DND-41 (cell line): ENCODE measurements at regions not wholly inside any gene's neighbourhood (a gene's known extent, or its start where the extent isn't known, plus 50 kb on each side); places are given as distances from the start of the nearest gene placed in this dataset.

Experiments
- ATAC-seq: fragments of 200-7000 bp; cut with Tn5 transposase; 3 replicates; pipeline ENCODE4 v1.9.1; 2021; ENCODE audit warnings: low read depth; ENCODE audit not compliant: insufficient read depth
- DNase-seq: peaks from one replicate; pipeline ENCODE4 v3.0.0-alpha.2; 2020
- H2AFZ ChIP-seq: 2 replicates; pipeline ENCODE4 v1.6.0; 2012; ENCODE audit warnings: low read depth, low read length
- H3K27ac ChIP-seq: 2 replicates; pipeline ENCODE4 v1.5.1; 2012; ENCODE audit warnings: low read length, inconsistent platforms
- H3K27me3 ChIP-seq: fragments of 200-600 bp; sonication (generic); 2 replicates; pipeline ENCODE4 v1.6.0; 2012; ENCODE audit warnings: low read length, mild to moderate bottlenecking, inconsistent platforms; ENCODE audit not compliant: insufficient read depth, poor library complexity
- H3K36me3 ChIP-seq: 2 replicates; pipeline ENCODE4 v1.5.1; 2012; ENCODE audit warnings: low read length, inconsistent platforms; ENCODE audit not compliant: insufficient read depth
- H3K4me1 ChIP-seq: 2 replicates; pipeline ENCODE4 v1.5.1; 2012; ENCODE audit warnings: mild to moderate bottlenecking, low read length; ENCODE audit not compliant: insufficient read depth
- H3K4me2 ChIP-seq: 2 replicates; pipeline ENCODE4 v1.6.0; 2012; ENCODE audit warnings: mild to moderate bottlenecking, moderate library complexity, low read length, inconsistent platforms; ENCODE audit not compliant: insufficient read depth
- H3K4me3 ChIP-seq, 2 experiments: fragments of 200-600 bp in 1 of 2; shearing (Covaris generic) in 1 of 2; 2 replicates each; pipeline ENCODE4 v1.5.1; 2012 to 2016; ENCODE audit warnings: inconsistent platforms in 2 of 2, low read length in 2 of 2, mild to moderate bottlenecking in 2 of 2, low read depth in 1 of 2, moderate library complexity in 1 of 2
- H3K79me2 ChIP-seq: 2 replicates; pipeline ENCODE4 v1.6.0; 2012; ENCODE audit warnings: low read length, inconsistent platforms; ENCODE audit not compliant: insufficient read depth
- H3K9ac ChIP-seq: 2 replicates; pipeline ENCODE4 v1.6.0; 2012; ENCODE audit warnings: low read depth, mild to moderate bottlenecking, inconsistent platforms, low read length, moderate library complexity
- H3K9me3 ChIP-seq: 2 replicates; pipeline ENCODE4 v1.5.1; 2012; ENCODE audit warnings: low read length, moderate library complexity, mild to moderate bottlenecking, inconsistent platforms; ENCODE audit not compliant: insufficient read depth, severe bottlenecking
- H4K20me1 ChIP-seq: 2 replicates; pipeline ENCODE4 v1.6.0; 2012; ENCODE audit warnings: low read length; ENCODE audit not compliant: insufficient read depth
- CTCF ChIP-seq: IDR thresholded peaks from 2 replicates; pipeline ENCODE4 v1.5.1; 2012; ENCODE audit warnings: borderline replicate concordance, low read length, moderate library complexity, mild to moderate bottlenecking; ENCODE audit not compliant: poor library complexity, severe bottlenecking; ENCODE audit errors: extremely low read depth
- EZH2 ChIP-seq: IDR thresholded peaks from 3 replicates; pipeline ENCODE4 v1.6.1; 2012; ENCODE audit warnings: borderline replicate concordance, low read depth, mild to moderate bottlenecking, moderate library complexity, low read length, inconsistent platforms; ENCODE audit not compliant: severe bottlenecking

DNA sequence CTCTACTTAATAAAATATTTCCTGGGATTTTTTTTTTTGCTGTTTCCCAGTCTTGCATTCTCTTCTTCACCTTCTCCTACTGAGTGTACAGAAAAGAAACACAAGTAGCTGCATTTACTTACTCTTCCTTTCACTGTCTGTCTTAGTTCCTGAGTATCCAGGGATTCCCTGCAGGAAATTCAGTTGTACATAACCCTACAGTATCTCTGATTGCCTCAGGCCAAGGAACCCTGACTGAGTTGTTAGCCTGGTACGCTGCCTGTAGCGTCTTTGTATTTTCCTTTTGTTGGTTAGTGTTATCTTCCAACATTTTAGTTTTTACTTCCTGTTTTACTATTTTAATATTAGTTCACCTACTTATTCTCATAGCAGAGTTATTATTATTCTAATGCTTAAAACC is 142.5 kb upstream of the ROBO1 start:
- ATAC-seq (no peak), DNase-seq (no peak)
- H3K9me3 ChIP-seq: no peaks in the 10 kb centered on the region
- no peak overlapping the region for H3K9ac ChIP-seq
- no peaks in the 10 kb centered on the region for H3K27me3 ChIP-seq
- H3K4me3 ChIP-seq: no peak overlapping the region
- no peak overlapping the region for H3K4me2 ChIP-seq
- TF ChIP-seq EZH2 (no peak), CTCF (no peak)
- H3K27ac ChIP-seq: no peak overlapping the region
- no peaks in the 10 kb centered on the region for H3K79me2 ChIP-seq
- no peaks in the 10 kb centered on the region for H3K4me1 ChIP-seq
- H2AFZ ChIP-seq: no peak overlapping the region
- H4K20me1 ChIP-seq: no peaks in the 10 kb centered on the region
- no peaks in the 10 kb centered on the region for H3K36me3 ChIP-seq

GRCh38 chr3:79906106-79906505 is 138.3 kb upstream of the ROBO1 start:
- no peak overlapping the region for H3K4me3 ChIP-seq
- no peaks in the 10 kb centered on the region for H3K79me2 ChIP-seq
- no peaks in the 10 kb centered on the region for H3K36me3 ChIP-seq
- H4K20me1 ChIP-seq: no peaks in the 10 kb centered on the region
- ATAC-seq (no peak), DNase-seq (no peak)
- H3K4me1 ChIP-seq: no peaks in the 10 kb centered on the region
- H3K4me2 ChIP-seq: no peak overlapping the region
- H3K27ac ChIP-seq: no peak overlapping the region
- no peak overlapping the region for H3K9ac ChIP-seq
- TF ChIP-seq EZH2 (no peak), CTCF (no peak)
- H3K9me3 ChIP-seq: no peaks in the 10 kb centered on the region
- no peaks in the 10 kb centered on the region for H3K27me3 ChIP-seq
- H2AFZ ChIP-seq: no peak overlapping the region

DNA sequence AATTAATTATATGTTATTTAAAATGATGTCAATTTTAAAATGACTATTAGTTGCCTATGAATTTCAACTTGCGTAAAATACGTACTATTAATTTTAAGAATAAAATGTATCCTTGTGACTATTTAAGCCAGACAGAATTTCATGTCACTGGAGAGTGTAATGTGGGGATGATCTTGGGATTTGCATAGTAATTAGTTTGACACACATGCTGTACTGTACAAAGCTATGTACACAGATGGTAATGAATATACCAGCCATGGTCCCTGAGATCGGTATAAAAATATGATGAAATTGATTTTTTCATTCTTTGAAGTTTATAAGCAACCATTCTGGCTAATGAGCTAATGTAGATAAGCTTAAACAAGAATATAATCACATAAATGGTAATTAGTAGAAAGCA is 134.4 kb upstream of the ROBO1 start:
- Histone ChIP-seq H3K27me3 (no peaks in the 10 kb centered on the region), H2AFZ (no peak overlapping the region), H3K9ac (no peak overlapping the region), H4K20me1 (no peaks in the 10 kb centered on the region), H3K4me3 (no peak overlapping the region), H3K4me2 (no peak overlapping the region), H3K36me3 (no peaks in the 10 kb centered on the region), H3K4me1 (no peaks in the 10 kb centered on the region), H3K79me2 (no peaks in the 10 kb centered on the region), H3K9me3 (no peaks in the 10 kb centered on the region), H3K27ac (no peak overlapping the region)
- ATAC-seq (no peak), DNase-seq (no peak)
- TF ChIP-seq EZH2 (no peak), CTCF (no peak)

DNA sequence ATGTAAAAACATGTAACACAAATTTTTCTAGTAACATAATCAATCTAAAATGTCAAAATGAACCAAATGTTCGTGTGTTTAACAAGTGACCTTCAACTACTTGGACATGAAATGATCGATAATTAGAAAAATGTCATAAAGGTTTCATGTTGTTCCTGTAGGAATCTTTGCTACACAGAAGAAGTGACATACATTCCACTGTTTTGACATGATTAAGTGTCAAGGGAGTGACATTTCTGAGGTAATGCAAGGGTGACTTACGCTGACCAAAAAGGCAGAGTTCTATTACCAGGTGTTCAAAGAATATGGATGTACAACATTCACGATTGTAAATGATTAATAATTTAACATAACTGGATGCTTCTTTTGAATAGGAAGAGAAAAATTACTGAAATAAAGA is 131.1 kb upstream of the ROBO1 start:
- no peak for DNase-seq
- H3K9ac ChIP-seq: no peak overlapping the region
- TF ChIP-seq CTCF (no peak), EZH2 (no peak)

More for the DNA sequence above, 131.1 kb upstream of the ROBO1 start:
- Histone ChIP-seq H2AFZ (no peak overlapping the region), H3K4me1 (no peaks in the 10 kb centered on the region), H3K36me3 (no peaks in the 10 kb centered on the region), H3K4me3 (no peak overlapping the region), H3K9me3 (no peaks in the 10 kb centered on the region), H3K4me2 (no peak overlapping the region), H4K20me1 (no peaks in the 10 kb centered on the region), H3K79me2 (no peaks in the 10 kb centered on the region), H3K27ac (no peak overlapping the region), H3K27me3 (no peaks in the 10 kb centered on the region)
- no peak for ATAC-seq
